ENCODE measurements at regions not wholly inside any gene's neighbourhood (a gene's known extent, or its start where the extent isn't known, plus 50 kb on each side); places are given as distances from the start of the nearest gene placed in this dataset.

GRCh38 chr6:138618168-138618567, 118.9 kb upstream of the NHSL1 start:
- TF ChIP-seq POLR2A (IDR thresholded peaks at IDR 0.05) (no peak), CTCF (IDR thresholded peaks at IDR 0.05 in 8 of 11, conservative IDR thresholded peaks at IDR 0.05 in 3 of 11) (no peak), POLR2AphosphoS5 (IDR thresholded peaks at IDR 0.05) (no peak)

Data from spleen (tissue), 7 donors.